H1 (cell line): ENCODE measurements at regions not wholly inside any gene's neighbourhood (a gene's known extent, or its start where the extent isn't known, plus 50 kb on each side); places are given as distances from the start of the nearest gene placed in this dataset.
A peak's percentile ranks its signal among the peaks of the same experiment; 100 is the strongest.

Source experiments
- CTCF ChIA-PET: fragments of 300-600 bp; sonication (Branson Sonifier 250); formaldehyde crosslinking; loops from one replicate; lab custom pipeline; 2021; ENCODE audit not compliant: partially characterized antibody; lab: Charles Lee
- POLR2A ChIA-PET: fragments of 300-600 bp; sonication (Branson Sonifier 250); formaldehyde crosslinking; loops from one replicate; lab custom pipeline; 2021; ENCODE audit warnings: inconsistent platforms; ENCODE audit not compliant: partially characterized antibody; lab: Charles Lee
- DNase-seq, 2 experiments: peaks; one replicate each; pipeline versions ENCODE4 v3.0.0 to v3.0.0-alpha.2; 2010 to 2022; ENCODE audit warnings: low spot score in 2 of 2, low read depth in 1 of 2, mixed read lengths in 1 of 2
- FAIRE-seq: peaks from 2 replicates; lab custom pipeline; 2011; peaks lifted over from hg19 to GRCh38; lab: Jason Lieb, UNC
- H2AFZ ChIP-seq: 2 replicates; pipeline ENCODE4 v1.8.1; 2012; ENCODE audit warnings: low read length, inconsistent platforms
- H2AK5ac ChIP-seq: 2 replicates; pipeline ENCODE4 v1.6.1; 2013; ENCODE audit warnings: low read depth, low read length
- H2BK120ac ChIP-seq: replicated peaks from 2 replicates; pipeline ENCODE3; 2013; ENCODE audit warnings: low read depth, low read length, inconsistent platforms
- H2BK12ac ChIP-seq: 2 replicates; pipeline ENCODE4 v1.6.1; 2013; ENCODE audit warnings: low read depth, low read length
- H2BK15ac ChIP-seq: 2 replicates; pipeline ENCODE4 v1.6.1; 2013; ENCODE audit warnings: low read length
- H2BK20ac ChIP-seq: 2 replicates; pipeline ENCODE4 v1.6.1; 2013; ENCODE audit warnings: low read length
- H2BK5ac ChIP-seq: 2 replicates; pipeline ENCODE4 v1.6.1; 2013; ENCODE audit warnings: low read depth, low read length
- H3K14ac ChIP-seq: 2 replicates; pipeline ENCODE4 v1.6.1; 2013; ENCODE audit warnings: inconsistent platforms; ENCODE audit not compliant: insufficient read length
- H3K18ac ChIP-seq: 2 replicates; pipeline ENCODE4 v1.6.1; 2013; ENCODE audit warnings: low read length; ENCODE audit errors: extremely low read depth
- H3K23ac ChIP-seq: 2 replicates; pipeline ENCODE4 v1.6.1; 2013; ENCODE audit warnings: inconsistent platforms; ENCODE audit not compliant: insufficient read length
- H3K23me2 ChIP-seq: 2 replicates; pipeline ENCODE4 v1.6.1; 2013; ENCODE audit warnings: low read depth, low read length
- H3K27ac ChIP-seq: 2 replicates; pipeline ENCODE4 v1.6.1; 2011; ENCODE audit warnings: low read depth, low read length, inconsistent platforms
- H3K27me3 ChIP-seq, 4 experiments: replicated peaks in 1 of 4; 1 replicate in 1 of 4; 2 replicates in 3 of 4; pipeline versions ENCODE4 v1.6.1 to v1.8.1; 2011 to 2013; ENCODE audit warnings: low read length in 3 of 4, mild to moderate bottlenecking in 3 of 4, inconsistent platforms in 2 of 4, mixed read lengths in 2 of 4, moderate library complexity in 1 of 4; ENCODE audit not compliant: control insufficient read depth in 3 of 4, insufficient read depth in 3 of 4; ENCODE audit errors: extremely low read depth in 1 of 4
- H3K36me3 ChIP-seq, 4 experiments: 2 replicates each; pipeline versions ENCODE4 v1.6.1 to v1.8.1; 2011 to 2013; ENCODE audit warnings: mild to moderate bottlenecking in 4 of 4, low read length in 3 of 4, moderate library complexity in 2 of 4, control low read depth in 1 of 4, inconsistent platforms in 1 of 4; ENCODE audit not compliant: insufficient read depth in 4 of 4, control insufficient read depth in 2 of 4
- H3K4ac ChIP-seq: replicated peaks from 2 replicates; pipeline ENCODE3; 2013; ENCODE audit warnings: low read length, low read depth, mixed read lengths, inconsistent platforms; ENCODE audit not compliant: insufficient read length
- H3K4me1 ChIP-seq, 4 experiments: replicated peaks in 1 of 4; 1 replicate in 1 of 4; 2 replicates in 3 of 4; pipeline versions ENCODE4 v1.6.1 to v1.8.1; 2011 to 2013; ENCODE audit warnings: low read length in 3 of 4, inconsistent platforms in 2 of 4, mixed read lengths in 1 of 4; ENCODE audit not compliant: insufficient read depth in 4 of 4, control insufficient read depth in 3 of 4
- H3K4me2 ChIP-seq, 2 experiments: 2 replicates each; pipeline versions ENCODE4 v1.6.1 to v1.8.1; 2011 to 2013; ENCODE audit warnings: low read depth in 2 of 2, low read length in 2 of 2, control low read depth in 1 of 2, inconsistent platforms in 1 of 2, mild to moderate bottlenecking in 1 of 2; ENCODE audit not compliant: insufficient read depth in 1 of 2
- H3K4me3 ChIP-seq, 4 experiments: fragments of 200-600, 300-600 bp in 1 of 4; sonication (generic), shearing (Covaris generic), sonication (Bioruptor Twin) in 1 of 4; 2 replicates each; pipeline versions ENCODE4 v1.5.1 to v1.8.1; 2011 to 2016; ENCODE audit warnings: low read length in 4 of 4, low read depth in 3 of 4, control low read depth in 2 of 4, inconsistent platforms in 2 of 4, mild to moderate bottlenecking in 2 of 4, mixed read lengths in 1 of 4, moderate library complexity in 1 of 4; ENCODE audit not compliant: insufficient read depth in 2 of 4; ENCODE audit errors: extremely low read depth in 1 of 4
- H3K56ac ChIP-seq: replicated peaks from 2 replicates; pipeline ENCODE3; 2013; ENCODE audit warnings: low read depth, mild to moderate bottlenecking, mixed read lengths, low read length, inconsistent platforms; ENCODE audit not compliant: insufficient read length
- H3K79me1 ChIP-seq: 2 replicates; pipeline ENCODE4 v1.6.1; 2013; ENCODE audit warnings: low read depth, low read length, control low read depth
- H3K79me2 ChIP-seq, 2 experiments: 2 replicates each; pipeline versions ENCODE4 v1.6.1 to v1.8.1; 2012 to 2013; ENCODE audit warnings: low read length in 2 of 2, mild to moderate bottlenecking in 2 of 2, inconsistent platforms in 1 of 2; ENCODE audit not compliant: insufficient read depth in 2 of 2, control insufficient read depth in 1 of 2
- H3K9ac ChIP-seq, 4 experiments: replicated peaks in 1 of 4; 1 replicate in 1 of 4; 2 replicates in 3 of 4; pipeline versions ENCODE4 v1.6.1 to v1.8.1; 2011 to 2013; ENCODE audit warnings: low read depth in 3 of 4, low read length in 3 of 4, control low read depth in 2 of 4, mild to moderate bottlenecking in 2 of 4, moderate library complexity in 2 of 4, inconsistent platforms in 1 of 4; ENCODE audit errors: extremely low read depth in 1 of 4
- H3K9me3 ChIP-seq, 2 experiments: 2 replicates each; pipeline versions ENCODE4 v1.6.1 to v1.8.1; 2012 to 2013; ENCODE audit warnings: mild to moderate bottlenecking in 2 of 2, moderate library complexity in 2 of 2, control low read depth in 1 of 2, inconsistent platforms in 1 of 2, low read depth in 1 of 2, low read length in 1 of 2, mixed read lengths in 1 of 2; ENCODE audit not compliant: insufficient read depth in 2 of 2
- H4K20me1 ChIP-seq, 2 experiments: replicated peaks in 1 of 2; 2 replicates each; pipeline versions ENCODE3 to v1.8.1; 2011 to 2013; ENCODE audit warnings: inconsistent platforms in 2 of 2, low read length in 2 of 2, mild to moderate bottlenecking in 1 of 2; ENCODE audit not compliant: insufficient read depth in 2 of 2, control insufficient read depth in 1 of 2
- H4K5ac ChIP-seq: 2 replicates; pipeline ENCODE4 v1.6.1; 2013; ENCODE audit warnings: low read length, low read depth, mixed read lengths, inconsistent platforms; ENCODE audit not compliant: insufficient read length
- H4K8ac ChIP-seq: 2 replicates; pipeline ENCODE4 v1.8.0; 2013; ENCODE audit warnings: mild to moderate bottlenecking, moderate library complexity, low read length, inconsistent platforms; ENCODE audit not compliant: insufficient read depth; ENCODE audit errors: extremely low read depth
- H4K91ac ChIP-seq: replicated peaks from 2 replicates; pipeline ENCODE3; 2013; ENCODE audit warnings: low read length, mixed read lengths, inconsistent platforms; ENCODE audit not compliant: insufficient read length
- ASH2L ChIP-seq: fragments of 200-600, 300-600 bp; sonication (generic); IDR thresholded peaks from one replicate; pipeline ENCODE4 v1.7.1; 2017; ENCODE audit warnings: low read length
- BRCA1 ChIP-seq: IDR thresholded peaks from 2 replicates; pipeline ENCODE4 v1.6.1; 2012; ENCODE audit warnings: low read depth, low read length, improper control_type of control experiment
- CBX5 ChIP-seq: fragments of 300-800, 300-1000 bp; sonication (generic); IDR thresholded peaks from 2 replicates; pipeline ENCODE4 v1.7.1; 2016; ENCODE audit warnings: antibody characterized with exemption, low read length, low read depth
- CEBPB ChIP-seq: IDR thresholded peaks from 2 replicates; pipeline ENCODE4 v1.6.1; 2012; ENCODE audit warnings: low read depth, low read length
- CREB1 ChIP-seq: IDR thresholded peaks from 2 replicates; pipeline ENCODE4 v1.6.1; 2012; ENCODE audit warnings: inconsistent platforms
- HDAC2 ChIP-seq, 2 experiments: fragments of 300-600 bp in 1 of 2; sonication (generic) in 1 of 2; IDR thresholded peaks; 2 replicates each; pipeline ENCODE4 v1.6.1; 2011 to 2012; ENCODE audit warnings: low read depth in 2 of 2, low read length in 2 of 2, mild to moderate bottlenecking in 2 of 2, moderate library complexity in 2 of 2, borderline replicate concordance in 1 of 2, inconsistent platforms in 1 of 2
- RAD21 ChIP-seq, 2 experiments: IDR thresholded peaks in 1 of 2; conservative IDR thresholded peaks in 1 of 2; 2 replicates each; pipeline ENCODE4 v1.6.1; 2011; ENCODE audit warnings: low read depth in 2 of 2, low read length in 2 of 2, improper control_type of control experiment in 1 of 2, inconsistent platforms in 1 of 2, mild to moderate bottlenecking in 1 of 2, moderate library complexity in 1 of 2
- SAP30 ChIP-seq: fragments of 300-600 bp; sonication (generic); IDR thresholded peaks from 2 replicates; pipeline ENCODE4 v1.7.1; 2012; ENCODE audit warnings: low read length, moderate library complexity, mild to moderate bottlenecking, inconsistent platforms; ENCODE audit not compliant: insufficient read depth, insufficient replicate concordance
- SP4 ChIP-seq: IDR thresholded peaks from 2 replicates; pipeline ENCODE4 v1.6.1; 2012; ENCODE audit warnings: low read length, inconsistent platforms
- SRF ChIP-seq: IDR thresholded peaks from 2 replicates; pipeline ENCODE4 v1.6.1; 2011; ENCODE audit warnings: mild to moderate bottlenecking, low read depth, low read length, moderate library complexity
- SUZ12 ChIP-seq: fragments of 200-600 bp; sonication (generic); IDR thresholded peaks from 2 replicates; pipeline ENCODE4 v1.6.1; 2012; ENCODE audit warnings: mild to moderate bottlenecking, inconsistent platforms, low read length, moderate library complexity, mixed read lengths
- YY1 ChIP-seq: IDR thresholded peaks from 2 replicates; pipeline ENCODE4 v1.6.1; 2011; ENCODE audit warnings: low read depth, mild to moderate bottlenecking, low read length
- ZNF274 ChIP-seq: IDR thresholded peaks from 2 replicates; pipeline ENCODE4 v1.7.0; 2012; ENCODE audit warnings: low read length, borderline replicate concordance; ENCODE audit errors: extremely low read depth
- WGBS, 2 experiments: shearing (Covaris generic) in 1 of 2; methylation state at CpG; one replicate each; pipeline versions ENCODE4 v1.1.6 to v1.1.7; 2013 to 2015; ENCODE audit warnings: low lambda C conversion rate in 2 of 2, mixed read lengths in 2 of 2, inconsistent platforms in 1 of 2, low coverage in 1 of 2, missing lambda C conversion rate in 1 of 2; ENCODE audit not compliant: insufficient replicate concordance in 2 of 2, insufficient coverage in 1 of 2, insufficient read length in 1 of 2; ENCODE audit errors: extremely low coverage in 1 of 2, missing lambda C conversion rate in 1 of 2; 5-methylcytosine and 5-hydroxymethylcytosine counted together
- TF ChIP-seq, protein P1 (sequence below): IDR thresholded peaks from 2 replicates; pipeline ENCODE4 v1.6.1; 2012; ENCODE audit warnings: inconsistent platforms

DNA sequence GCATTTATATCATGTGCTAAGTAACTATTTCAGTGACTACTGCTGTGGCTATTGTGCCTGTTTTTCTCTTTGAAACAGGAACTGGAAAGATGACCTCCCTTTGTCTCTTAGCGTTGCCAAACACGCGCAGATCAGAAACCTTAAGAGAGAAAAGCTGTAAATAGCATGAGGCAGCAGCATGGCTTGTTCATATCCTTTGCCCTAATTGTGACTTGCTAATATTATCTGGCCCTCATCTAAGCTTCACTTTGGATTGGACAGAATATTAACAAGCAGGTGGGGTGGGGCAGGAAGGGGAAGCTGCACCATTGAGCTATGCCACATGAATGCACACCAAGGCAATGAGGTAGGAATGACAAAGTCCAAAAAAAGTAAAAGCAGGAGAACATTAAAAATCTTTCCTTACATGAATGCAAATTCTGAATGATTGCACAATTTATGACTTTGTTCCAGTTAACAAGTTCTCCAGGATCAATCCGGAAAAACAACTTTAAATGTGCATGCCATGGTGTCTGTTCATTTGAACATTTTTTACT, 128.4 kb downstream of the IRS1 start:
- H2BK15ac ChIP-seq, result no peak overlapping the region
- H3K4me3 ChIP-seq, result no peak overlapping the region
- no peak overlapping the region for H3K56ac ChIP-seq
- no peak overlapping the region for H2BK5ac ChIP-seq
- no peak overlapping the region for H4K5ac ChIP-seq
- H4K8ac ChIP-seq, result no peak overlapping the region
- H4K91ac ChIP-seq, result no peak overlapping the region
- no peaks in the 10 kb centered on the region for H3K4me1 ChIP-seq
- no peak overlapping the region for H3K9ac ChIP-seq
- no peak overlapping the region for H2AK5ac ChIP-seq
- H2BK20ac ChIP-seq, result no peak overlapping the region
- no peak overlapping the region for H3K14ac ChIP-seq
- ChIA-PET CTCF (interaction anchor here (0.9 kb wide), 1 partner anchor 455 kb away, joined by 3 read pairs; no protein-coding TSS in a partner anchor), POLR2A (no interaction called here)
- H3K23ac ChIP-seq, result no peak overlapping the region
- no peak overlapping the region for H3K4ac ChIP-seq
- no peak overlapping the region for H3K4me2 ChIP-seq
- FAIRE-seq (no peak), DNase-seq (no peak)
- H3K79me1 ChIP-seq, result no peaks in the 10 kb centered on the region
- no peak overlapping the region for H2BK12ac ChIP-seq
- no peaks in the 10 kb centered on the region for H3K23me2 ChIP-seq
- no peaks in the 10 kb centered on the region for H3K79me2 ChIP-seq
- no peaks in the 10 kb centered on the region for H3K9me3 ChIP-seq
- WGBS, 2 experiments, result 93% methylated on average over 4 of the region's 4 CpGs; no CpG with 5 or more reads in 1 of the 2 experiments
- no peak overlapping the region for H3K27ac ChIP-seq
- no peak overlapping the region for H3K18ac ChIP-seq
- peak overlapping the region; percentile 45; the same call in 1 of the 2 replicates for H2AFZ ChIP-seq
- H4K20me1 ChIP-seq, result no peaks in the 10 kb centered on the region
- no peak overlapping the region for H2BK120ac ChIP-seq
- no peaks in the 10 kb centered on the region for H3K27me3 ChIP-seq
- no peaks in the 10 kb centered on the region for H3K36me3 ChIP-seq
- TF ChIP-seq CEBPB, result no peak
- no peak for TF ChIP-seq ASH2L
- no peak for TF ChIP-seq SP4
- no peak for TF ChIP-seq CREB1
- no peak for TF ChIP-seq RAD21 (IDR thresholded peaks at IDR 0.05 in 1 of 2, conservative IDR thresholded peaks at IDR 0.05 in 1 of 2; ENCODE audit: low read depth in 2 of 2, low read length in 2 of 2)
- TF ChIP-seq BRCA1, result no peak
- TF ChIP-seq, protein P1, sequence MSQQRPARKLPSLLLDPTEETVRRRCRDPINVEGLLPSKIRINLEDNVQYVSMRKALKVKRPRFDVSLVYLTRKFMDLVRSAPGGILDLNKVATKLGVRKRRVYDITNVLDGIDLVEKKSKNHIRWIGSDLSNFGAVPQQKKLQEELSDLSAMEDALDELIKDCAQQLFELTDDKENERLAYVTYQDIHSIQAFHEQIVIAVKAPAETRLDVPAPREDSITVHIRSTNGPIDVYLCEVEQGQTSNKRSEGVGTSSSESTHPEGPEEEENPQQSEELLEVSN, result no peak
- no peak for TF ChIP-seq CBX5
- TF ChIP-seq ZNF274, result no peak
- no peak for TF ChIP-seq HDAC2 (IDR thresholded peaks at IDR 0.05; ENCODE audit: borderline replicate concordance in 1 of 2, low read depth in 2 of 2, low read length in 2 of 2)
- TF ChIP-seq SUZ12, result no peak
- TF ChIP-seq SRF, result no peak
- no peak for TF ChIP-seq YY1
- no peak for TF ChIP-seq SAP30
